HG03457 (cell line): ENCODE measurements at regions not wholly inside any gene's neighbourhood (a gene's known extent, or its start where the extent isn't known, plus 50 kb on each side); places are given as distances from the start of the nearest gene placed in this dataset.
"Not testable (repeated sequence)": the region's sequence is repeated elsewhere in the genome, so short reads cannot be mapped to it uniquely, and the experiment has no call there.

ENCODE experiments used
- ATAC-seq: cut with Tn5 transposase; IDR thresholded peaks from one replicate; pipeline ENCODE4 v1.9.1; 2021; ENCODE audit warnings: moderate number of reproducible peaks; ENCODE audit not compliant: unreplicated experiment

- no peak for ATAC-seq
These were observed 1594.2 kb upstream of the PRMT6 start for GRCh38 chr1:105462308-105462707.

GRCh38 chr1:105467549-105467948, 1588.9 kb upstream of the PRMT6 start:
- no peak for ATAC-seq

GRCh38 chr1:105470541-105470940, 1585.9 kb upstream of the PRMT6 start:
- not testable (repeated sequence) for ATAC-seq

- no peak for ATAC-seq
These were observed 1573.0 kb upstream of the PRMT6 start for GRCh38 chr1:105483436-105483835.

- no peak for ATAC-seq
These were observed 1571.3 kb upstream of the PRMT6 start for GRCh38 chr1:105485207-105485606.

- ATAC-seq, result no peak
These were observed 1563.6 kb upstream of the PRMT6 start for GRCh38 chr1:105492921-105493320.

- no peak for ATAC-seq
These were observed 1540.4 kb upstream of the PRMT6 start for GRCh38 chr1:105516068-105516467.

GRCh38 chr1:105533996-105534395, 1522.5 kb upstream of the PRMT6 start:
- no peak for ATAC-seq

GRCh38 chr1:105544475-105544874, 1512.0 kb upstream of the PRMT6 start:
- no peak for ATAC-seq

- no peak for ATAC-seq
These were observed 1500.2 kb upstream of the PRMT6 start for GRCh38 chr1:105556266-105556665.

- ATAC-seq, result no peak
These were observed 1498.5 kb upstream of the PRMT6 start for GRCh38 chr1:105558023-105558422.

GRCh38 chr1:105565006-105565405, 1491.5 kb upstream of the PRMT6 start:
- ATAC-seq, result no peak

GRCh38 chr1:105585791-105586190, 1470.7 kb upstream of the PRMT6 start:
- no peak for ATAC-seq

GRCh38 chr1:105591681-105592080, 1464.8 kb upstream of the PRMT6 start:
- ATAC-seq, result no peak

GRCh38 chr1:105608713-105609112, 1447.8 kb upstream of the PRMT6 start:
- no peak for ATAC-seq

- ATAC-seq, result no peak
These were observed 1430.0 kb upstream of the PRMT6 start for GRCh38 chr1:105626276-105626987.

GRCh38 chr1:105631153-105631744, 1425.2 kb upstream of the PRMT6 start:
- ATAC-seq, result not testable (repeated sequence)

- ATAC-seq, result no peak
These were observed 1423.9 kb upstream of the PRMT6 start for GRCh38 chr1:105632342-105633196.

GRCh38 chr1:105636052-105636451, 1420.4 kb upstream of the PRMT6 start:
- no peak for ATAC-seq

GRCh38 chr1:105641407-105641806, 1415.1 kb upstream of the PRMT6 start:
- no peak for ATAC-seq

- no peak for ATAC-seq
These were observed 1404.4 kb upstream of the PRMT6 start for GRCh38 chr1:105652109-105652508.

- no peak for ATAC-seq
These were observed 1401.4 kb upstream of the PRMT6 start for GRCh38 chr1:105655032-105655431.
